ENCODE measurements at regions not wholly inside any gene's neighbourhood (a gene's known extent, or its start where the extent isn't known, plus 50 kb on each side); places are given as distances from the start of the nearest gene placed in this dataset.

DNA sequence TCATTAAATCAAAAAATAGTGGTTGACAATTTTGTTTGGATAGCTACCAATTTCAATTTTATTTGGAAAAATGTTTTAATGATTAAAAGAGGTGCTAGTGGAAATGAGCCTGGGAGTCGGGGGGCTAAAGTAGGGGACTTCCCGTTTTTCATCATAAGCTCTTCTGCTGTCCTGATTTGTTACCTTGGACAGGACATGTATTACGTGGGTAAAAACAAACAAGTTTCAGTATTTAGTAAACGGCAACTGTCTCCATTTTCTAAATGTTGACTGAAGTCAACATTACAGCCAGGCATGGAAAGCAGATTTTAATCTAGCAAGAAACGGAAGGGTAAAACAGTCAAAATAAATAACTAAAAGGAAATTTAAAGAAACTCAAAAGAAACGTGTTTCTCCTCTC is 212.3 kb upstream of the GRAMD2B start:
- DNase-seq (ENCODE audit: low read depth in 2 of 2), result no peak

DNA sequence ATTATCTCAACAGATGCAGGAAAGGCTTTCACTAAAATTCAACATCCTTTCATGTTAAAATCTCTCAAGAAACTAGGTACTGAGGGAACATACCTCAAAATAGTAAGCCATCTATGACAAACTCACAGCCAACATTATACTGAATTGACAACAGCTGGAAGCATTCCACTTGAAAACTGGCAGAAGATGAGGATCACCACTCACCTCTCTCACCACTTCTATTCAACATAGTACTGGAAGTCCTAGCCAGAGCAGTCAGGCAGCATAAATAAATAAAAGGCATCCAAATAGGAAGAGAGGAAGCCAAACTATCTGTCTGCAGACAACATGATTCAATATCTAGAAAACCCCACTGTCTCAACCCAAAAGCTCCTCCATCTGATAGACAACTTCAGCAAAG is 203.6 kb upstream of the GRAMD2B start:
- DNase-seq (ENCODE audit: low read depth in 2 of 2), result no peak

DNA sequence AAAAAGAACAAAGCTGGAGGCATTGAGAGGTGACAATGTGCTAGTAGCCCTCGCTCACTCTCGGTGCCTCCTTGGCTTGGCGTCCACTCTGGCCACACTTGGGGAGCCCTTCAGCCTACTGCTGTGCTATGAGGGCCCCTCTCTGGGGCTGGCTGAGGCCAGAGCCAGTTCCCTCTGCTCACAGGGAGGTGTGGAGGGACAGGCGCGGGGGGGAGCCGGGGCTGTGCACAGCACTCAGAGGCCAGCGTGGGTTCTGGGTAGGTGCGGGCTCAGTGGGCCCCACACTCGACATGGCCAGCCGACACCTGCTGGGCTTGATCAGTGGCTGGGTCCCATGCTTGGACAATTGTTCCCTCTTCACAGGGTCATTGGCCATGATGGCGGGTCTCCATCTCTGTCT is 202.5 kb upstream of the GRAMD2B start:
- DNase-seq (ENCODE audit: low read depth in 2 of 2), result no peak

DNA sequence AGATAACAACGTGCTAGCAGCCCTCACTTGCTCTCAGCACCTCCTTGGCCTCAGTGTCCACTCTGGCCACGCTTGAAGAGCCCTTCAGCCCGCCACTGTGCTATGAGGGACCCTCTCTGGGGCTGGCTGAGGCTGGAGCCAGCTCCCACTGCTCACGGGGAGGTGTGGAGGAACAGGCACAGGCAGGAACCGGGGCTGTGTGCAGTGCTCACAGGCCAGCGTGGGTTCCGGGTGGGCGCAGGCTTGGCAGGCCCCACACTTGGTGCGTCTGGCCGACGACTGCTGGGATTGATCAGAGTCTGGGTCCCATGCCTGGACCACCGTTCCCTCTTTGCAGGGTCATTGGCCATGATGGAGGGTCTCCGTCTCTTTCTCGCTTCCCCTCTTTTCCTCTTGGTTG is 194.3 kb upstream of the GRAMD2B start:
- DNase-seq (ENCODE audit: low read depth in 2 of 2), result no peak

DNA sequence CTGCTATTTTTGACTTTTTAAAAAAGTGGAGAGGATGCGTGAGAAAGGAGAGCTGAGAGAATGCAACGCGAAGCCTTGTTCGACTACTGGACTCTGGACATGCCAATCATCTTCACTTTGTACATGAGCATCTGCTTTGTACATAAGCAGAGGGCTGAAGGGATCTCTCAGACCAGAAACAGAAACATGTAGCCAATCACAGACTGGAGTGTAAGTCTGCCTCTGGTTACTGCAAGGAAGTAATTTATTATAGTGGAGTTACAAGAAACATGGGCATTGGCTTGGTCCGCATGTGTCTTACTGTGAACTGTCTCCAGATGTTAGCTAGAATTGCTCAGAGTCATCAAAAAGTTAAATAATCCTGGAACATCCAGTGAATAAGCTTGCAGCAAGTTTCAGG is 190.0 kb upstream of the GRAMD2B start:
- no peak for DNase-seq (ENCODE audit: low read depth in 2 of 2)

DNA sequence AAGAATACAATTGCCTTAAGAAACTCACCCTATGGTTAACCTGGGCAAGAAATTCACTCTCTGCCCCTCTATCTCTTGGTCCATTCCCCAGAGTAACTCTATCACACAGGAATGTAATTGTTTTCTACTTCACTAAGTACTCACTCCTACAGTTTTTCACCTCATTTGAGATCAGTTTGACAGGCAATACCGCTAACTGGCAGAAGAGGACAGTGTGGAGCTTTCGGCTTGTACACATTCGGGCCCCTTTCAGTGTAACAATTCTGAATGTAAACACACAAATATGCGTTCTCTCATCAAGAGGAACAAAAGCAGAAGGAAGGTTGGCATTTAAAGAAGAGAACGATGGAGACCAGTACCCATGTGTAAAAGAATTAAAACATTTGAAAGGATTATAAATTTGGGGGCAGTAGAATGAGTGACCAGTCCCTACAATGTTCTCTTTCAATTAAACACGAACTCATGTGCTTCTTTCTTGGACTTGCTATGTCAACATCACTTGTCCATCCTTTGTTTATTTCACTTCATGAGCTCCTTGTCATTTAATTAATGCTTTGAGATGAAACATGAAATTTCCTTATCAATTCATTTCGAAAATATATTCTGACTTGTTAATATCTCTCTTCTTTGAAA is 188.5 kb upstream of the GRAMD2B start:
- no peak for DNase-seq (ENCODE audit: low read depth in 2 of 2)

DNA sequence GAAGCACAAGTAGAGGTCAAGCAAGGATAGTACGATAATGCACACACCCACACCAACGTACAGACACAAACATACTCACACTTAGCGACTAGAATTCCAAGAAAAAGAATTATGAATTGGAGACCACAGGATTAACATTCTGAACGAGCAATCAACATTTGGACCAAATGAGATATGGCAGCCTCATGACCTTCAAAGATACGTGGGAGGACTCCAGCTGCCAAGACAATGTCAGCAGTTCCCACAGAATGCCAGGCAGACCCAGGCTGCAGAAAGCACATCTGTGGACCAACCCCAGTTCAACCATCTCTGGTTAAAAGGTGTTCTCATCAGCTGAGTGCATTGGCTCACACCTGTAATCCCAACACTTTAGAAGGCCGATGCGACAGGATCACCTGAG is 187.6 kb upstream of the GRAMD2B start:
- DNase-seq (ENCODE audit: low read depth in 2 of 2), result no peak

DNA sequence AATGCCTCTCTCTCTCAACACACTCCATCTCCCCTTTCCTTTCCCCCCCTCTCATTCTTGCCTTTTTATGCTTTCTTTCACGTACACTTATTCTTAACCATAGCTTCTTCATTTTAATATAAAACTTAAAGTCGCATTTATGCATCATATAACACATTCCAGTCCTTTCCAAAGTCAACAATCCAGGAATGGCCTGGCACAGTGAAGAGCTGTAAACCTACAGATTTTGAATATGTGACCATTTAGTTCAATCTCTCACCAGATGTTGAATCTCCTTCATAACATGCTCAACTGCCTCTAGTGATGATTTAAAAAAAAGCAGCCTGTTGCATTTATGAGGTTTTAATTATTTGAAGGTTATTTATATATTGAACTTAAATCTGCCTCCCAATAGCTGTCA is 186.2 kb upstream of the GRAMD2B start:
- no peak for DNase-seq (ENCODE audit: low read depth in 2 of 2)

DNA sequence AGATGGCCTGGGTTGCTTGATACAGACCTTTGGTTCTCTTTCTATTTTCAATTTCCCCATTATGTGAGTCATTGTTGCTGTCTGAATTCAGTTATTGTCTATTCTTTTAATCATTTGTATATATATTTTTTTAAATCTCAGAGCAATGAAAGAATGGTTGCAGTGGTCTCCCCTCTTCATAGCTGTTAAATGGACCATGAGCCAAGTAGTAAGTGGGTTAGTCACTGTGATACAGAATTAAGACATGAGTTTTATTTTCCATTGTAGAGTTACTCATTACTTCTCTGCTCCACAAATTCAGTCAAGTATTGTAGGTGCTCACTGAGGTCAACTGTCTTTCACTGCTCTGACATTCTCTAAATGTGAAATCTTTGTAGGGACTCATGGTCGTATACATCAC is 174.6 kb upstream of the GRAMD2B start:
- DNase-seq (ENCODE audit: low read depth in 2 of 2), result no peak

DNA sequence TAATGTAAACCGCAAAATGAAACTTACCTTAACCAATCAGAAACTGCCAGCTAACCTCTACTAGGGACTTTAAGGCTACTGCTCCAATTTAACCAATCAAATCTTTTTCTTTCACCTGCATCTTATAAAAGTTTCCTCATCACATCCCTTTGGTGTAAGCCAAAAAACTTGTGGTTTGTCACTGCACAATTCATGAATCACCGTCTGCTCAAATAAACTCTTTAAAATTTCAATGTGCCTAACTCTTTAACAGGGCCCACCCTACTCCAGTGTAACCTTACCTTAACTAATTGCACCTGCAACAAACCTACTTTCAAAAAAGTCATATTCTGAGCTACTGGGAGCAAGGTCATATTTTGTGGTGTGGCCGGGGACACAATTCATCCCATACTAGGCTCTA is 172.2 kb upstream of the GRAMD2B start:
- DNase-seq (ENCODE audit: low read depth in 2 of 2), result no peak

DNA sequence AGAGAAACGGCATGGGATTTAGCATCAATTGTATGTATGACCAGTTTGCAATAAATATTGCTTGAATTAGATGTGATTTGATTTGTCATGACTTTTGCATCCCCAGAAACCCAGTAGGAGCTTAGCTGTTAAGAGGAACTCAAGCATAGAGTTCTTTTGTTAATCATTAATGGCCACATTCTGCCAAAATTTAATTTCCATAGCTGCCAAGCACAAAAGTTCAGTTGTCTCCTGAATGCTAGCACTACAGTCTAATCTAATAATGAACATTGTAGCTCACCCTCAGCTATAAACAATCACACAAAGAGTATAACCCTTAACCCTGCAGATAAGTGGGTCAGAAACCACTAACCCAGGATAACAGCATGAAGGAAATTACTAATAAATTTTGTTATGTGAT is 169.8 kb upstream of the GRAMD2B start:
- DNase-seq (ENCODE audit: low read depth in 2 of 2), result no peak

DNA sequence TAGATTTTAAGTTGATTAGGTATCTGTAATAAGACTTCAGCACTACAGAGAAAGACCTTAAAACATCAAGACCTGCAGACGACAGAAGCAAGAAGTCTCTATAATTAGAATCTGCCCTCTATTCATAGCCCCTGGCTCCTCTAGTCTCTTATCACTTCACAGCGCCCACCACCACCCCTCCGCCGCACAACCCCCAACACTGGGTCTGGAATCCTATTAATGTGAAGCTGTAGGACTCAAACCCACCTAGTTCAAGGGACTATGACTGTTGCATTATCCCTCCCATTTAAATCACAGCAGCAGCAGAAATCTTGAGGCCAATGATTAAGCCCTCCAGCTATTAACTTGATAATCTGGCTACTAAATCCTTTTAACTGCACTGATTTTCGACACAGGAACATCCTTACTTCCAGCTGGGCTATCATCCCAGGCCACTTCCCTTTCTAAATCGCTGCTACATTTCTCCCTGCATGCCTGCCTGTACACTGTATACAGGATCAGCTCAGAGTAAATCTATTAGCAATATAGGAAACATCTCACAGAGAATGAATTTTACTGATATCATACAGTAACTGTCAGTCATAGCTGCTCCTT is 159.5 kb upstream of the GRAMD2B start:
- no peak for DNase-seq (ENCODE audit: low read depth in 2 of 2)

DNA sequence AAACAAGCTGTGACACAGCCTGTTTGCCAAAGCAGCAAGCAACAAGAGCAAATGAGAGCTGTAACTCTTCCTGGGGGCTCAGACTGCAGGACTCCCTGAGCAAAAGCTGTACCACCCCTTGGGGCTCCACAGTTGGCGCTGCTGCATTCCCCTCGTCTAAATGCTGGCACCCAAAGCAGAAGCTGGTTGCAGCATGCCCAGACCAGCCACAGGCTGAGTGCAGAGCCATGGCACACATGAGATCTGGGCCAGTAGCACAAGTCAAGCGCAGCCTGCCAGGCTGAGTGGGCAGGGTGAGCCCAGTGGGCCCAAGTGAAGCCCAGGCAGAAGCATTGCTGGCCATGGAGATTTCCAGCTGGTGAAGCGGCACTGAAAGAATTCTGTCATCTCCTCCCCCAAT is 157.3 kb upstream of the GRAMD2B start:
- no peak for DNase-seq (ENCODE audit: low read depth in 2 of 2)

DNA sequence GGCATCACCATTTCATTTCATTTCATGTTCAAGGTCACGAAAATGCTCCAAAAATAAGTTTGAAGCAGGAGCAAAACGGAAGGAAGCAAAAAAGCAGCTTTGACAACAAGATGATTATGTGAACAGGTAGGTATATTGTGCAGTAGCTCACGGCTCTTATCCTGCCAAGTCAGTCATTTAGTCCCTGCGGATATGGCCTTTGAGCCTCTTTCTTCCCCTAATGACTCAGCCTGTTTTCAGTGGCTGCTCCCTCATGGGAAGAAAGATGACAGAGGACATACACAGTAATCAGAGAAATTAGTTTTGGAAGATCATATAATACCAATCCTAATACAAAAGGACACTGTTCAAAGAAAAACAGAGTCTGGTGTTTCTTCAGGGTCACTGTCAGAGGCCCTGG is 155.8 kb upstream of the GRAMD2B start:
- DNase-seq (ENCODE audit: low read depth in 2 of 2), result no peak

DNA sequence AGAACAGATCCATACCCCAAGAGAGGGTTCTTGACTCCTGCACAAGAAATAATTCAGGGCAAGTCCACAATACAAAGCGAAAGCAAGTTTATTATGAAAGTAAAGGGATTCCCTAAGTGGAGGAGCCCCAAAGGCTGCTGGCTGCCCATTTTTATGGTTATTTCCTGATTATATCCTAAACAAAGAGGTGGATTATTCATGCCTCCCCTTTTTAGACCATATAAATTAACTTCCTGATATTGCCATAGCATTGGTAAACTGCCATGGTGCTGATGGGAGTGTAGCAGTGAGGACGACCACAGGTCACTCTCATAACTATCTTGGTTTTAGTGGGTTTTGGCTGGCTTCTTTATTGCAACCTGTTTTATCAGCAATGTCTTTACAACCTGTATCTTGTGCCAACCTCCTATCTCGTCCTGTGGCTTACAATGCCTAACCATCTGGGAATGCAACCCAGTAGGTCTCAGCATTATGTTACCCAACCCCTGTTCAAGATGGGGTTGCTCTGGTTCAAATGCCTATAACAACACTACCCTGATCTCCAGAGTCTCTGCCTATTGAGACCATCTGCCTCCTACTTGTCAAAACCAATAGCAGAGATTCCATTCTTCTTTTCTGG is 154.4 kb upstream of the GRAMD2B start:
- no peak for DNase-seq (ENCODE audit: low read depth in 2 of 2)

DNA sequence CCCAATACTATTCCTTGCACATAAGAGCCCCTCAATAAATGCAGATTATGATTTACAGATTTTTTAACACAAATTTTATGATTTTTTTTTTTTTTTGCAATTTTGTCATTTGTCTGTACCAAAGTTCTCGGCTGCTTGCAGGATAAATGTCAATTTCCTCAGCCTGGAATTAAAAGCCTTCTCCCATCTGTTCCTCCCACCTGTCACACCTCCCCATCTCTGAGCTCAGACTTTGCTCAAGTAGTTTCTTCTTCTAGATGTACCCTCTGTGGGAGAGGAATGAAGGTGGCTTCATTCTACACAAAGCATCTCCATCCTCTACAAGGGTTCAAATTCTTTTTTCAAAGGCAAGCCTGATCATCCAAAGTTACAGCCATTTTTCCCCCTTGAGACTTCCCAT is 153.7 kb upstream of the GRAMD2B start:
- no peak for DNase-seq (ENCODE audit: low read depth in 2 of 2)

DNA sequence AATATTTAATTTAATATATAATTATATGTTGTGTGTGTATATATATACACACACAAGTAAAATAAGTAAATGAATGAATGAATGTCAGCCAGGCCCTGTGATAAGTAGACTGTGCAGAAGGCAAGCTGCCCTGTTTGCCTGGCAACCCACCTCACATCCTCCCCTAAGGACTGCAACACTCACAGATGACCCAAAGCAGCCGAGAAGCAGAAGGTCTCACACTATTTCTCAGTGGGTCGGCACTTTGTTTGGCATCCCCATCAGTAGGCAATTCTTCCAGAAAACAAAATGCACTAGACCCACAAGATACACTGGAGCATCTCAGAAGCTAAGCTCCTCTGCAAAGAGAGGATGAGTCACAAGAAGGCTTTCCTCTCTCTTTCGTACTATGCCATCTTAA is 152.1 kb upstream of the GRAMD2B start:
- no peak for DNase-seq (ENCODE audit: low read depth in 2 of 2)

DNA sequence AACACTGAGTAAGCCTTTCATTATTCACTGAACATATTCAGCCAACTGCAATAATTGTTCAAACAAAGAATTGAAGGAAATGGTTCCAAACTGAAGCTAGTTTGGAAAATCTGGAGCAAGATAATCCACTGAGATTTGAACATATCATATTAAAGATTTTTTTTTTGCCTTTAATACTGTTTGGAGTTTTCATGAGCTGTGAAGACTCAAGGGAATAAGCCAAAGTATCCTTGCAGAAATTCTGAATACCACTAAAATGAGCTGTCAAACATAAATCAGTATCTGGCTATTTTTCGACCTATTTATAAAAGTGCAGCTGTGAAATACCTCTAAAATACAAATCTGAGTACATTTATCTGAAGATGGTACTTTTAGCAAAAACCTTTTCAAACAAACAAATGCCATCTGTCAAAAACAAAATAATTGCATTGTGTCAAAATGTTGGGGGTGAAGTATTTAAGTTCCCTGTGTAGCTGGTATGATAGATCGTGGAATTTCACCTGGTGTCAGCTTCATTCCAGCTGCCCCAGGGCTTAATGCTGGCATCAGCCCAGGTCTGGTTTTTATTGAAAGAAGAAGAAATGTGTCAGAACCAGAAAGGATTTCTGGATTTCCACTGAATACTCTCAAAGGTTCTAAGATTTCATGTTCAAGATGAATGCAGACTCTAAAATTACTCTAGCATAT is 149.0 kb upstream of the GRAMD2B start:
- no peak for DNase-seq (ENCODE audit: low read depth in 2 of 2)

DNA sequence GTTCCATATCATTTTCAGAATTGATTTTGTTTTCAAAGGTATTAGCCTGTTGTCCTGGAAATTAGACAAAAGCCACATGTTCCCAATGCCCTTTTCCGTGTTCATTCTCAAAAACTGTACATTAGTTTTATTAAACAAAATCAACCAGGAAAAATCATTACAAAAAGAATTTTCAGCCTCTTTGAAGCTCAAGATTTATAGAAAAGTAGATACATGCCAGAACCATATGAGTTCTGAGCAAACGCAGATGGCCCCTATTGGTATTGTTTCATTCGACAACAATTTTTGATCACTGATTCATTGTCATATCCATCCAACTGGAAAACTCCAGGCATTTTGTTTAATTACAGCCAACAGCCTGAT is 148.5 kb upstream of the GRAMD2B start:
- DNase-seq (ENCODE audit: low read depth in 2 of 2), result no peak

DNA sequence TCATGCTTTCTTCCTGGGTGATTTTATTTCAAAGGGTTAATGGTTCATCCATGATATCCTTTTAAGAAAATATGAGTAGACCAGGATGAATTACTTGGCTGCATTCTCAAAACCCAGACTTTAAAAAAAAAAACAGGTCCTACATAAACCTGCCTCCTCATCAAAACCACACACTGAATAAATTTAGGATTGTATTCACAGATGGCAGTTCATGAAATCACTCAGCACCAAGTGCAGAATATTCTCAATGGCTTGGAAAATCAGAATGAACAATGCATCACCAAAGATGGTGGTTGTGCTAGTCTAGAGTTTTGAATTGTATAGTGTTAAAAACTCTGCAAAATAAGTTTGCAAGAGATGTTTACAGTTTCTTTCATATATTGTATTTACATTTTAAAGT is 145.4 kb upstream of the GRAMD2B start:
- DNase-seq (ENCODE audit: low read depth in 2 of 2), result no peak

DNA sequence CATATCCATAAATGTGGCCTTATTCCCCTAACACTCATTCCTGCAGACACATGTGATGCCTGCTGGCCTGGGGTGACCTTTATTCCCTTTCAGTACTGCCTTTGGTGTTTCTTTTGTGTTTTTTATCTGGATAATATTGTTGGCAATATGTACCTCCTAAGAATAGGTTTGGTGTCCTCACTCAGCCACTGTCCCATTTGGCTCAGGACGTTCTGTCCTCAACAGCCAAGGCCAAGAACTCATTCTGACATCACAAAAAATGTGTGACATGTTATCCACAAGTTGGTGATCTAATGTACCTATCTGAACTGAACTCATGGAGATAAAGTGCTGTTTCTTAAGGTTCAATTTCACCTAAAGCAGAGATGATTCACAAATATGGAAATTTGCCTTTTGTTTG is 142.9 kb upstream of the GRAMD2B start:
- DNase-seq (ENCODE audit: low read depth in 2 of 2), result no peak

DNA sequence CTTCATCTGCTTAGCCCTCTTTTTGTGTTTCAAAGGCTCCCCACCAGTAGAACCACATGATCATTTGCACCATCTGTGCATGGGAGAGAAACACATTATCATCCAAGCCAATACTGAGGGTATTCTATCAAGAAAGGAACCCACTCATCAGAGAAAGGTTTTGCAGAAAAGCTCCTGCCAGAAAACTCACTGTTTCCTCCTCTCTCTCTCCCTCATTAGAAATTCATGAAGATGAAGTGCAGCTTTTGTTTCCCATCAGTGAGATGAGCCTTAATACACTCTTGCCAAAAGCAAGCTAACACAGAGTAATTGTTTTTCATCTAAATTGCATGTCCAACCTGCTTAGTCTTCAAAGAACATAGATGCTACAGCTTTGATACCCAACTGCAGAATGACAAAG is 142.4 kb upstream of the GRAMD2B start:
- no peak for DNase-seq (ENCODE audit: low read depth in 2 of 2)

DNA sequence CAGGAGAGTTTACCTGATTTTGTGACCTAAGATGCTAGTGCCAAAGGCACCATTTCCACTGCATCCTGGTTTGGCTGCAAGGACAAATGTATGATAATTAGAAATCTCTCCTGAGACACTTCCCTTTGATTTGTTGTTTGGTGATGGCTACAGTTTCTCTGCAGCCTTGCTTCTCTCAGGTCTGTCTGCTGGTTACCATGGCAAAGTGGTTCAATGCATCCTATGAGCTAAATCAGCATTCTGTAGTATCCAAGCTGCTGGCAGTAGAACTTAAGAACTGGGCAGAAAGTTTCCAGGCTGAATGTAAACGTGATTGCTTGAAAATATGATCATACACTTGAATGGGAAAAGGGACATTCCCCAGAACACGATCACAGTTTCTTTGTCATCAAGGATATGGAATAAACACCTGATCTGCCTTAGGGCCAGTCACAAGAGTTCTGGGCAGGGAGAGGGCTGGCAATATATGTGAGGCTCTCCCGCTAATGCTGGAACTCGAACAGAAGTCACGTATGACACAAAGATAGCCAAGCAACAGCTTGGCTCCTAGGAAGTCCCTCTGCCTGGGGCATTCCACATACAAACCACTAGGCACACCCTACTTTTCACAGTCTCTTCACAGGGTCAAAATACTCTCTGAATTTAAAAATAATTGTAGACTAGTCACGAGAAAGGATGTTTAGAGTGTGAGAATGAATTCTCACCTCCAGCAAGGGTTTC is 138.1 kb upstream of the GRAMD2B start:
- DNase-seq (ENCODE audit: low read depth in 2 of 2), result no peak
